ENCODE measurements at regions not wholly inside any gene's neighbourhood (a gene's known extent, or its start where the extent isn't known, plus 50 kb on each side); places are given as distances from the start of the nearest gene placed in this dataset.

DNA sequence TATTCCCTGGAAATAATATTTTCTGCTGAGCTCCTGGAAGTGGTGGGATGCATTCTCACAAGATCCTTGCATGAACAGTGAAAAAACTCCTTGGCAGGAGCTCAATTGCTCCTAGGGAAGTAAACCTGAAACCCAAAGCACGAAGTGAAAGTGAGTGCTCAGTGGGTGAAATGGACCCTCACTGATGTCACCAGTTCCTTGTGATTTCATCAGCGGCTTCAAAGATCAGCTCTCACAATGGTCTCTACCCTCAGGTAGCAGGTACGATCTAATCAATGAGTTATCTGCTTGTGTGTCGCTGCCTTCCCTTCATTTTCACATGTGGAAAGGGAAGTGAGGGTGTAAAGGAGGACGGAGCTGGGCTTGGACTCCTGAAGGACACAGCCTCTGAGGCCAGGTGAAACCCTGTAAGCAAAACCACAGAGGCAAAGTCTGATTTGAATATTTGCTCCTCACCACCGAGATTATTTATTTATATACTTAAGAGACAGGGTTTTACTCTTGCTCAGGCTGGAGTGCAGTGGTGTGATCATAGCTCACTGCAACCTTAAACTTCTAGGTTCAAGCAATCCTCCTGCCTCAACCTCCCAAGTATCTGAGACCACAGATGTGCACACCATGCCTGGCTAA, 255.4 kb upstream of the LYZL1 start:
- DNase-seq = no peak

GRCh38 chr10:29034592-29034991, 254.3 kb upstream of the LYZL1 start:
- no peak for DNase-seq

GRCh38 chr10:29035721-29036120, 253.1 kb upstream of the LYZL1 start:
- no peak for DNase-seq

DNA sequence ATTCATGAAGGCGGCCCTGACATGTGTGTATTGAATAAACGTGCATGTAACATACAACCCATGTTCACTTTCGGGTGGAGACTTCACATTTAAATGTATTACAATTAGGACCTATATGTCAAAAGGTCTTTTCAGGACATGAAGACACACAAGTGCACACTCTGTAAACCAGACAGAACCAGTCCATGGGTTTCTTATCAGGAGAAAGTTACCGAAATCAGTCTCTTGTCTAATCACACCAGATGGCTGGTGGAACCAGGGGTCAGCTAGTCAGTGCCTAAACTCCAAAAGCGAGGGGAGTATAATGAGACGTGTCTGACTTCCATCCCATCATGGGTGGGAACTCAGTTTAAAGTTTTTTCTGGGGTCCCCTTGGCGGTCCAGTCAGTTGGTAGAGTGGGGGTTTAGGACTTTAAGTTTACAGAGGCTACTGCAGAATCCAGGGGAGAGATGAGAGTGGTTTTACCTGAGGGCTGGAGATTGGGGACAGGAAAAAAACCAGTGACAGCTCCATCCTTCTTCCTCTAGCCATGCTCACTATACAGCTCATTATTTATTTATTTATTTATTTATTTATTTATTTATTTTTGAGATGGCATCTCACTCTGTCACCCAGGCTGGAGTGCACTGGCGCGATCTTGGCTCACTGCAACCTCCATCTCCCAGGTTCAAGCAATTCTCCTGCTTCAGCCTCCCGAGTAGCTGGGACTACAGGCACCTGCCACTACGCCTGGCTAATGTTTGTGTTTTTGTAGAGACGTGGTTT, 251.3 kb upstream of the LYZL1 start:
- no peak for DNase-seq

- no peak for DNase-seq
These were observed 249.8 kb upstream of the LYZL1 start for GRCh38 chr10:29039091-29039490.

DNA sequence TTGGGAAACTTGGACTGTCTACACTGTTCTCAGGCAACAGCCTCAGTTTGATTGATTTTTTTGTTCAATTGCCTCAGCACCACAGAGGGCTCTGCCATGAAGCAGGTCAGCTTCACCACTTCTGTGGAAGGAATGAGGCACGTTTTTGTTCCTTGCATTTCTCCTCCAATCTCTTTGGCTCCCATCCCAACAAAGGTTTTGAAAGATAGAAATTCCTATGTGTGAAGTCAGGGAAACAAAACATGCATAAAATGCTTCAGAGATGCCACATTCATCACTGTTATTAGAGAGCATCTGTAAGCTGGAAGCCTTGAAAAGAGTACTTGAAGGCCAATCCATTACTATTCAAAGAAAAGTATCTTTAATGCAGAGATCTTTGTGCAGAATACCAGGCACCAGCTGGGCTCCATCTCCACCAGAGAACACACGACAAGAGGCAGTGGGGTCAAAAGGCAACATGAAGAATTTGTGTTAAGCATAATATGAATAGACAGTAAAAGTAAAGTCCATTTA, 249.1 kb upstream of the LYZL1 start:
- DNase-seq = peak; percentile 97

DNA sequence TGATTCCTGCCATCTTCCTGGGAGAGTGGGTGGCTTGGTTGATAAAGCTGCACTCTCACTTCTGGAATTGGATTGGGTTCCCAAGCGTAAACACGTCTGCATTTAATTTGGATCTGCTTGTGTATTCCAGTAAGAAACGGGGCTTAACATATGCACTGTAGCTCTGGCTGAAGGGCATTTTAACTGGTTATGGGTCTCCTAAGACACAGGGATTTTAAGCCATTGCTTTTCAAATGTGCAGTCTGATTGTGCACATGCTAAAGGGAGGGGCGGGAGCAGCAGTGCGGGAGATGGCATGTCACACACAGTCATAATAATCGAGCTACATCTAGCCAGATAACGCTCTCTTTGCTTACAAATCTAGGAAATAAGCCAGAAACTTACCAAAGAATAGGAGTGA, 247.3 kb upstream of the LYZL1 start:
- DNase-seq = peak; percentile 40

- no peak for DNase-seq
These were observed 240.4 kb upstream of the LYZL1 start for GRCh38 chr10:29048506-29048905.

DNA sequence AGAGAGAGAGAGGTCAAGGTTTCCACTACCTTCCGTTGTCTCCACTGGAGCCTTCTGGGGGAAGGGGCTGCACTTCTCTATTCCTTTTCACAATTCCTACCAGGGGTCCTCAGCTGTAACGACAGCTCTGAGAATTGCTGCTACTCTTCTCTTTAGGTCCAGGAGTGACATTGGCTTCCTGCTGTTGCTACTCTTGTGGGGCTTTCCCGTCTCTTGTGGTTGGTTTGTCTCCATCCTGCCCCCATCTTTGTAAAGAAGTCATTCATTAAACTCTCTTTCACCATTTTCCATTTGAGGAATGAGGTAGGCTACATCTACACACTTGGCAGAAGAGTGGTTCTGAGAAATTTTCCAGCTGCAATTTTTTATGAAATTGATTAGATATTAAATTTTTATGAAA, 238.8 kb upstream of the LYZL1 start:
- DNase-seq = no peak

GRCh38 chr10:29055101-29055500, 233.8 kb upstream of the LYZL1 start:
- no peak for DNase-seq

DNA sequence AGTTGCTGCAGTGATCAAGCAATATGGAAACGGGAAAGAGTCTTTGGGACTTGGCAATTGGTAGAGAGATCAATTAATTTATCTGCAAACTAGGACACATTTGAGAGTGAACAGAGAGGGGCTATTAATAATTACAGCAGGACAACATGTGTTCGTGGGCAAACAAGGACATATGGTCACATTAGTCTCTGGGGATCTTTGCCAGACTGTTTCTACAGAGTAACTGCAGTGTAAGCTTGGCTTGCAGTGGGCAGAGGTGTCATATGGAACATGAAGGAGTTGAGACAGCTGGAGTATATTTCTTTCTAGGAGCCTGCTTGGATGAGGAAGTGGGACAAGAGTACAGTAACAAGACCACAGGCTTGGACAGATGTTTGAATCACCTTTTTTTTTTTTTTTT, 232.1 kb upstream of the LYZL1 start:
- no peak for DNase-seq

GRCh38 chr10:29057822-29058331, 231.0 kb upstream of the LYZL1 start:
- no peak for DNase-seq

- peak; percentile 43 for DNase-seq
These were observed 224.8 kb upstream of the LYZL1 start for GRCh38 chr10:29063806-29064644.

GRCh38 chr10:29064680-29065079, 224.2 kb upstream of the LYZL1 start:
- DNase-seq = no peak

DNA sequence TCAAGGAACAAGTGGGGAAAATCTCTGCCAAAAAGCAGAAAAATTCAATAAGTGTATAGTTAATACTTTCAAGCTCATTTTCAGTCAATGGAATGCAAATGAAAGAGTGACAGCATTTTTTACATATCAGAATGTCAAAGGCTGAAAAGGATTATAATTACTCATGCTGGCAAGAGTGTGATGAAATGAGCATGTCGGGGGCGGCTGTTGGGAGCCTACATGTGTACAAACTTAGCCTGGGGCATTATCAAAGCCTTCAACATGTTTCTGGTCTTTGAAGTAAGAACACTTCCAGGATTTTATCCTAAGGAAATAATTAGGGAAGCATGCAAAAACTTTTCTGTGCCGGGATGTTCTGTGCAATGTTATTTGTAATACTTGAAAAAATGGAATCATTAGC, 221.7 kb upstream of the LYZL1 start:
- DNase-seq = peak; percentile 51

GRCh38 chr10:29067628-29068027, 221.2 kb upstream of the LYZL1 start:
- DNase-seq = no peak

- DNase-seq = no peak
These were observed 220.6 kb upstream of the LYZL1 start for GRCh38 chr10:29068302-29068701.

DNA sequence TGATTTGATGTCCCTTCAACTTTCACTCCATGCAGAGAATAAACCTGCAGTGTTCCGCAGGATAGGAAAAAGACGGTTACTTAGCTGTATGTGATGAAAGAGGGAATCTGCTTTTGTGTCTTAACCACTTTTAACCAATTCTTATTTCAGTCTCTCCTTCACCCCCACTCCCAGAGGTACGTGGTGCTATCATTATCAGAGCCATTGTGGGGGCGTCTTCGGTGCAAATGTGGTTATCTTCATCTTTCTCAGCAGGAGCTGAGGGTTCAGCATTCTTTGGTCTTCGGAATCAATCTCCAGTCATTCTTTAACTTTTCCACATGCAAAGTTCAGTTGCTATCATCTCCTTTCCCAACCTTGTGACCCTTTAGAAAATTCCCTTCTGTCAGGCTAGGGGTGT, 219.9 kb upstream of the LYZL1 start:
- no peak for DNase-seq

- DNase-seq = no peak
These were observed 218.9 kb upstream of the LYZL1 start for GRCh38 chr10:29069941-29070340.

GRCh38 chr10:29078919-29079318, 210.0 kb upstream of the LYZL1 start:
- DNase-seq = no peak

GRCh38 chr10:29081231-29081630, 207.6 kb upstream of the LYZL1 start:
- DNase-seq = no peak

GRCh38 chr10:29081951-29082685, 206.8 kb upstream of the LYZL1 start:
- no peak for DNase-seq

Data from fibroblast of skin of scalp (primary cell).